PC-9 (cell line): ENCODE measurements at regions not wholly inside any gene's neighbourhood (a gene's known extent, or its start where the extent isn't known, plus 50 kb on each side); places are given as distances from the start of the nearest gene placed in this dataset.

Experiments used
- CTCF ChIP-seq: fragments of 200-600 bp; sonication (generic); conservative IDR thresholded peaks from 2 replicates; pipeline ENCODE4 v1.6.1; 2017; ENCODE audit warnings: mixed run types, antibody characterized with exemption, mild to moderate bottlenecking, moderate library complexity
- EZH2 ChIP-seq: fragments of 200-600 bp; sonication (generic); IDR thresholded peaks from 2 replicates; pipeline ENCODE4 v1.8.0; 2017; ENCODE audit warnings: antibody characterized with exemption, low read depth

- TF ChIP-seq CTCF (no peak), EZH2 (no peak)
These were observed 387.2 kb upstream of the GATB start for GRCh38 chr4:152148057-152148456.
